MM.1S (cell line): ENCODE measurements at regions not wholly inside any gene's neighbourhood (a gene's known extent, or its start where the extent isn't known, plus 50 kb on each side); places are given as distances from the start of the nearest gene placed in this dataset.

ENCODE experiments used
- DNase-seq: peaks from one replicate; pipeline ENCODE4 v3.0.0-alpha.2; 2015
- H2AFZ ChIP-seq: fragments of 300-600 bp; sonication (generic); 2 replicates; pipeline ENCODE4 v1.6.0; 2016; ENCODE audit warnings: antibody characterized with exemption, low read length
- H3F3A ChIP-seq: fragments of 300-600 bp; sonication (generic); 2 replicates; pipeline ENCODE4 v1.6.1; 2016; ENCODE audit warnings: mild to moderate bottlenecking, antibody characterized with exemption, low read length, moderate library complexity, mixed read lengths; ENCODE audit not compliant: insufficient read depth
- H3K27ac ChIP-seq: fragments of 300-600 bp; sonication (generic); 2 replicates; pipeline ENCODE4 v1.5.1; 2016; ENCODE audit warnings: mild to moderate bottlenecking, low read length
- H3K27me3 ChIP-seq: fragments of 300-600 bp; sonication (generic); replicated peaks from 2 replicates; pipeline ENCODE4 v1.6.0; 2016; ENCODE audit warnings: low read length; ENCODE audit not compliant: insufficient read depth
- H3K36me3 ChIP-seq: fragments of 300-600 bp; sonication (generic); replicated peaks from 2 replicates; pipeline ENCODE4 v1.6.1; 2016; ENCODE audit warnings: mild to moderate bottlenecking, low read length, mixed read lengths; ENCODE audit not compliant: insufficient read depth
- H3K4me1 ChIP-seq: fragments of 300-600 bp; sonication (generic); 2 replicates; pipeline ENCODE4 v1.6.1; 2016; ENCODE audit warnings: low read length, mixed read lengths
- H3K4me2 ChIP-seq: fragments of 300-600 bp; sonication (generic); 2 replicates; pipeline ENCODE4 v1.6.0; 2016; ENCODE audit warnings: low read depth, low read length
- H3K4me3 ChIP-seq: fragments of 300-600 bp; sonication (generic); 2 replicates; pipeline ENCODE4 v1.5.1; 2016; ENCODE audit warnings: low read length, mixed read lengths
- H3K79me2 ChIP-seq: fragments of 300-600 bp; sonication (generic); 2 replicates; pipeline ENCODE4 v1.6.1; 2016; ENCODE audit warnings: mixed run types, low read length, mixed read lengths
- H3K9ac ChIP-seq: fragments of 300-600 bp; sonication (generic); 2 replicates; pipeline ENCODE4 v1.6.1; 2016; ENCODE audit warnings: low read length, mixed read lengths
- H3K9me2 ChIP-seq: fragments of 300-600 bp; sonication (generic); replicated peaks from 2 replicates; pipeline ENCODE4 v1.6.1; 2016; ENCODE audit warnings: mild to moderate bottlenecking, low read length, mixed read lengths; ENCODE audit not compliant: insufficient read depth
- H3K9me3 ChIP-seq: fragments of 300-600 bp; sonication (generic); replicated peaks from 2 replicates; pipeline ENCODE4 v1.6.1; 2016; ENCODE audit warnings: mild to moderate bottlenecking, low read length, mixed read lengths; ENCODE audit not compliant: insufficient read depth
- H4K20me1 ChIP-seq: fragments of 300-600 bp; sonication (generic); 2 replicates; pipeline ENCODE4 v1.6.1; 2016; ENCODE audit warnings: mild to moderate bottlenecking, low read length, moderate library complexity, mixed read lengths; ENCODE audit not compliant: insufficient read depth
- EZH2 ChIP-seq: fragments of 300-600 bp; sonication (generic); optimal IDR thresholded peaks from 2 replicates; pipeline ENCODE3; 2017; ENCODE audit warnings: low read depth, mild to moderate bottlenecking, antibody characterized with exemption, low read length, mixed read lengths
- EZH2phosphoT487 ChIP-seq: fragments of 300-600 bp; sonication (generic); IDR thresholded peaks from 2 replicates; pipeline ENCODE4 v1.6.1; 2018; ENCODE audit warnings: antibody characterized with exemption, low read length
- TF ChIP-seq, protein P1 (sequence below): fragments of 300-600 bp; sonication (generic); IDR thresholded peaks from 2 replicates; pipeline ENCODE4 v1.5.1; 2016; ENCODE audit warnings: antibody characterized with exemption, low read length, mixed read lengths

- no peaks in the 10 kb centered on the region for H3K9me2 ChIP-seq
- TF ChIP-seq EZH2 (no peak), EZH2phosphoT487 (no peak)
- TF ChIP-seq, protein P1, sequence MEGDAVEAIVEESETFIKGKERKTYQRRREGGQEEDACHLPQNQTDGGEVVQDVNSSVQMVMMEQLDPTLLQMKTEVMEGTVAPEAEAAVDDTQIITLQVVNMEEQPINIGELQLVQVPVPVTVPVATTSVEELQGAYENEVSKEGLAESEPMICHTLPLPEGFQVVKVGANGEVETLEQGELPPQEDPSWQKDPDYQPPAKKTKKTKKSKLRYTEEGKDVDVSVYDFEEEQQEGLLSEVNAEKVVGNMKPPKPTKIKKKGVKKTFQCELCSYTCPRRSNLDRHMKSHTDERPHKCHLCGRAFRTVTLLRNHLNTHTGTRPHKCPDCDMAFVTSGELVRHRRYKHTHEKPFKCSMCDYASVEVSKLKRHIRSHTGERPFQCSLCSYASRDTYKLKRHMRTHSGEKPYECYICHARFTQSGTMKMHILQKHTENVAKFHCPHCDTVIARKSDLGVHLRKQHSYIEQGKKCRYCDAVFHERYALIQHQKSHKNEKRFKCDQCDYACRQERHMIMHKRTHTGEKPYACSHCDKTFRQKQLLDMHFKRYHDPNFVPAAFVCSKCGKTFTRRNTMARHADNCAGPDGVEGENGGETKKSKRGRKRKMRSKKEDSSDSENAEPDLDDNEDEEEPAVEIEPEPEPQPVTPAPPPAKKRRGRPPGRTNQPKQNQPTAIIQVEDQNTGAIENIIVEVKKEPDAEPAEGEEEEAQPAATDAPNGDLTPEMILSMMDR, result no peak
Observed at GRCh38 chr16:13561291-13562070, 358.5 kb upstream of the ERCC4 start.

GRCh38 chr16:13568803-13569202, 351.2 kb upstream of the ERCC4 start:
- Histone ChIP-seq H3K4me2 (no peak overlapping the region), H3K27ac (no peak overlapping the region), H3K9me2 (no peaks in the 10 kb centered on the region), H3K4me3 (no peak overlapping the region), H2AFZ (no peak overlapping the region), H3K79me2 (no peaks in the 10 kb centered on the region), H3K4me1 (no peaks in the 10 kb centered on the region), H3K9ac (no peak overlapping the region), H3K27me3 (no peaks in the 10 kb centered on the region), H4K20me1 (no peaks in the 10 kb centered on the region), H3K36me3 (no peaks in the 10 kb centered on the region), H3K9me3 (no peaks in the 10 kb centered on the region), H3F3A (no peaks in the 10 kb centered on the region)
- DNase-seq, result no peak
- TF ChIP-seq EZH2 (no peak), EZH2phosphoT487 (no peak)
- TF ChIP-seq, protein P1, result no peak

More at GRCh38 chr16:13561291-13562070, 358.5 kb upstream of the ERCC4 start:
- no peak overlapping the region for H2AFZ ChIP-seq
- H3K4me3 ChIP-seq, result no peak overlapping the region
- H3K9me3 ChIP-seq, result no peaks in the 10 kb centered on the region
- H3K27me3 ChIP-seq, result no peaks in the 10 kb centered on the region
- no peaks in the 10 kb centered on the region for H3K79me2 ChIP-seq
- H3K4me2 ChIP-seq, result no peak overlapping the region
- no peaks in the 10 kb centered on the region for H4K20me1 ChIP-seq
- H3F3A ChIP-seq, result no peaks in the 10 kb centered on the region
- no peak for DNase-seq
- H3K4me1 ChIP-seq, result no peaks in the 10 kb centered on the region
- no peak overlapping the region for H3K9ac ChIP-seq
- H3K36me3 ChIP-seq, result no peaks in the 10 kb centered on the region
- no peak overlapping the region for H3K27ac ChIP-seq

- Histone ChIP-seq H3K9me3 (no peaks in the 10 kb centered on the region), H3K4me3 (no peak overlapping the region), H3K4me1 (no peaks in the 10 kb centered on the region), H3F3A (no peaks in the 10 kb centered on the region), H3K9ac (no peak overlapping the region), H3K79me2 (no peaks in the 10 kb centered on the region), H2AFZ (no peak overlapping the region), H3K27ac (no peak overlapping the region), H3K27me3 (no peaks in the 10 kb centered on the region), H3K4me2 (no peak overlapping the region), H4K20me1 (no peaks in the 10 kb centered on the region), H3K9me2 (no peaks in the 10 kb centered on the region), H3K36me3 (no peaks in the 10 kb centered on the region)
- TF ChIP-seq EZH2 (no peak), EZH2phosphoT487 (no peak)
- TF ChIP-seq, protein P1, result no peak
- no peak for DNase-seq
Observed at GRCh38 chr16:13569986-13570385, 350.0 kb upstream of the ERCC4 start.
